Fibroblast of lung (primary cell): ENCODE measurements at regions not wholly inside any gene's neighbourhood (a gene's known extent, or its start where the extent isn't known, plus 50 kb on each side); places are given as distances from the start of the nearest gene placed in this dataset.
A peak's percentile ranks its signal among the peaks of the same experiment; 100 is the strongest.

Experiments used
- DNase-seq, 2 donors: peaks; one replicate each; pipeline versions ENCODE4 v3.0.0 to v3.0.0-alpha.2; 2010; ENCODE audit warnings: low read depth in 2 of 2
- H2AFZ ChIP-seq: 2 replicates; pipeline ENCODE4 v1.5.1; 2012; ENCODE audit warnings: low read length, control low read depth, inconsistent platforms
- H3K27ac ChIP-seq: 2 replicates; pipeline ENCODE4 v1.5.1; 2011; ENCODE audit warnings: low read length, control low read depth; ENCODE audit not compliant: insufficient read depth
- H3K27me3 ChIP-seq: 2 replicates; pipeline ENCODE4 v1.5.1; 2011; ENCODE audit warnings: mild to moderate bottlenecking, low read length; ENCODE audit not compliant: control insufficient read depth, insufficient read depth
- H3K36me3 ChIP-seq: 2 replicates; pipeline ENCODE4 v1.5.1; 2011; ENCODE audit warnings: low read length; ENCODE audit not compliant: control insufficient read depth, insufficient read depth
- H3K4me1 ChIP-seq: 2 replicates; pipeline ENCODE4 v1.5.1; 2011; ENCODE audit warnings: low read length; ENCODE audit not compliant: control insufficient read depth, insufficient read depth; ENCODE audit errors: extremely low read depth
- H3K4me2 ChIP-seq: 2 replicates; pipeline ENCODE4 v1.5.1; 2011; ENCODE audit warnings: low read length, control low read depth; ENCODE audit not compliant: insufficient read depth; ENCODE audit errors: extremely low read depth
- H3K4me3 ChIP-seq, 4 experiments: fragments of 200-600 bp in 1 of 4; sonication (generic) in 1 of 4; replicated peaks in 1 of 4; 2 replicates each; pipeline ENCODE4 v1.5.1; 2011 to 2016; ENCODE audit warnings: low read length in 4 of 4, low read depth in 3 of 4, mild to moderate bottlenecking in 3 of 4, control low read depth in 2 of 4, inconsistent platforms in 1 of 4, mixed read lengths in 1 of 4; ENCODE audit not compliant: insufficient read depth in 1 of 4; ENCODE audit errors: control extremely low read depth in 1 of 4
- H3K79me2 ChIP-seq: 2 replicates; pipeline ENCODE4 v1.5.1; 2012; ENCODE audit warnings: mild to moderate bottlenecking, low read length, inconsistent platforms; ENCODE audit not compliant: control insufficient read depth, insufficient read depth
- H3K9ac ChIP-seq: 2 replicates; pipeline ENCODE4 v1.5.1; 2011; ENCODE audit warnings: mild to moderate bottlenecking, low read length, control low read depth; ENCODE audit not compliant: insufficient read depth
- H3K9me3 ChIP-seq: 2 replicates; pipeline ENCODE4 v1.5.1; 2012; ENCODE audit warnings: low read depth, low read length; ENCODE audit not compliant: control insufficient read depth, insufficient read depth
- H4K20me1 ChIP-seq: 2 replicates; pipeline ENCODE4 v1.5.1; 2011; ENCODE audit warnings: low read length; ENCODE audit not compliant: control insufficient read depth, insufficient read depth; ENCODE audit errors: extremely low read depth
- EZH2 ChIP-seq: IDR thresholded peaks from 2 replicates; pipeline ENCODE4 v1.5.1; 2012; ENCODE audit warnings: low read length, control low read depth, mild to moderate bottlenecking; ENCODE audit errors: missing control alignments
- TF ChIP-seq, protein P1 (sequence below), 2 donors: IDR thresholded peaks in 1 of 2; conservative IDR thresholded peaks in 1 of 2; 1 replicate in 1 of 2; 2 replicates in 1 of 2; pipeline ENCODE4 v1.5.1; 2011 to 2012; ENCODE audit warnings: low read length in 2 of 2, control low read depth in 1 of 2, inconsistent platforms in 1 of 2, low read depth in 1 of 2, mild to moderate bottlenecking in 1 of 2

DNA sequence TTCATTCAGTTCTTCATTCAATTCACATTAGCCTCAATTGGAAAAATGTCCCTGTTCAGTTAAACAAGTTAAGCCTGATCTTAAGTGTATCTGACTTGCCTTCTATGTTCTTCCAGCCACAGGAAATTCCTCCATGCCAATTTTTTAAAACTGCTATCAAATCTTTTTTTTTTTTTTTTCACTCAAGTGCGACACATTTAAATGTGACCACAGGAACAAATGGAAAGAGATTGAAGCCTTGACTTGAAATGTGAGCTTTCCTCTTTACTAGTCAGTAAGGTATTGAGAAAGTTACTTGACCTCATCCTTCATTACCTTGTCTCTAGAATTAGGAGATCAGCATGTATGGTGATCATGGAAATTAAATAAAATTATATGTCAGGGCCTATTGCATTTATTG, 165.1 kb downstream of the SLIT2 start:
- Histone ChIP-seq H2AFZ (no peak overlapping the region), H3K27me3 (no peaks in the 10 kb centered on the region), H3K79me2 (no peaks in the 10 kb centered on the region), H3K4me3 (no peak overlapping the region), H4K20me1 (no peaks in the 10 kb centered on the region), H3K4me2 (no peak overlapping the region), H3K4me1 (no peaks in the 10 kb centered on the region), H3K9me3 (no peaks in the 10 kb centered on the region), H3K36me3 (no peaks in the 10 kb centered on the region), H3K9ac (no peak overlapping the region), H3K27ac (no peak overlapping the region)
- TF ChIP-seq, protein P1, sequence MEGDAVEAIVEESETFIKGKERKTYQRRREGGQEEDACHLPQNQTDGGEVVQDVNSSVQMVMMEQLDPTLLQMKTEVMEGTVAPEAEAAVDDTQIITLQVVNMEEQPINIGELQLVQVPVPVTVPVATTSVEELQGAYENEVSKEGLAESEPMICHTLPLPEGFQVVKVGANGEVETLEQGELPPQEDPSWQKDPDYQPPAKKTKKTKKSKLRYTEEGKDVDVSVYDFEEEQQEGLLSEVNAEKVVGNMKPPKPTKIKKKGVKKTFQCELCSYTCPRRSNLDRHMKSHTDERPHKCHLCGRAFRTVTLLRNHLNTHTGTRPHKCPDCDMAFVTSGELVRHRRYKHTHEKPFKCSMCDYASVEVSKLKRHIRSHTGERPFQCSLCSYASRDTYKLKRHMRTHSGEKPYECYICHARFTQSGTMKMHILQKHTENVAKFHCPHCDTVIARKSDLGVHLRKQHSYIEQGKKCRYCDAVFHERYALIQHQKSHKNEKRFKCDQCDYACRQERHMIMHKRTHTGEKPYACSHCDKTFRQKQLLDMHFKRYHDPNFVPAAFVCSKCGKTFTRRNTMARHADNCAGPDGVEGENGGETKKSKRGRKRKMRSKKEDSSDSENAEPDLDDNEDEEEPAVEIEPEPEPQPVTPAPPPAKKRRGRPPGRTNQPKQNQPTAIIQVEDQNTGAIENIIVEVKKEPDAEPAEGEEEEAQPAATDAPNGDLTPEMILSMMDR (conservative IDR thresholded peaks at IDR 0.05 in 1 of 2, IDR thresholded peaks at IDR 0.05 in 1 of 2; ENCODE audit: low read depth in 1 of 2, low read length in 2 of 2) = no peak
- no peak for TF ChIP-seq EZH2
- no peak for DNase-seq

DNA sequence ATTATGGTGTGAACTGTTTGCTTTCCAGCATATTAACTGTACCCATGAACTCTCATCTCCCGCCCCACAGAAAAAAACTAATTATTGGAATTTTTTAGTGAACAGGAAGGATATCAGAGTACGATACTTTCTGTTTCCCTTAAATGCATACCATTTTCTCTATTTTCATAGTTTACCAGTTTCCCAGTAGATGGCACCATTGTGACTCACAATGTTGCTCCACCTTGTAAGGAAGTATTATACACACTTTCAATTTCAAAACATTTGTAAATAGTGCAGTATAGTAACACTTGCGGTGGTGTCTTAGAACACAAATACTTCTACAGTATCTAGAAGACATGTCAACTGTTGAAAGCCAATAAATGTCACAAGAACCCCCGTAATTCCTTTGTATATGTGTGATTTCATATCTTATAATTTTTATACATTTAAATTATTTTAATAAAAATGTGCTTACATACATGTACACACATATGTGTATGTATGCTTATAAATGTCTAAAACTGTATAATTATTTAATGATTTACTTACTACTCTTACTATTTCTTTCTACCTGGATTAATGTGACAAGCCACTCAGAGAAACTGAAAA, 167.3 kb downstream of the SLIT2 start:
- TF ChIP-seq, protein P1 (conservative IDR thresholded peaks at IDR 0.05 in 1 of 2, IDR thresholded peaks at IDR 0.05 in 1 of 2; ENCODE audit: low read depth in 1 of 2, low read length in 2 of 2) = peak; percentile 39 to 59
- no peak for TF ChIP-seq EZH2
- peak overlapping the region; percentile 55 for H3K4me2 ChIP-seq
- no peaks in the 10 kb centered on the region for H3K79me2 ChIP-seq
- H3K27me3 ChIP-seq = no peaks in the 10 kb centered on the region
- peak; percentile 68 to 87 for DNase-seq
- no peaks in the 10 kb centered on the region for H3K4me1 ChIP-seq
- peak overlapping the region; percentile 18 to 68 (median 36) for H3K4me3 ChIP-seq
- H3K36me3 ChIP-seq = no peaks in the 10 kb centered on the region
- H4K20me1 ChIP-seq = no peaks in the 10 kb centered on the region
- no peaks in the 10 kb centered on the region for H3K9me3 ChIP-seq
- H2AFZ ChIP-seq = peak overlapping the region; percentile 9
- no peak overlapping the region for H3K9ac ChIP-seq
- peak overlapping the region; percentile 30 for H3K27ac ChIP-seq

DNA sequence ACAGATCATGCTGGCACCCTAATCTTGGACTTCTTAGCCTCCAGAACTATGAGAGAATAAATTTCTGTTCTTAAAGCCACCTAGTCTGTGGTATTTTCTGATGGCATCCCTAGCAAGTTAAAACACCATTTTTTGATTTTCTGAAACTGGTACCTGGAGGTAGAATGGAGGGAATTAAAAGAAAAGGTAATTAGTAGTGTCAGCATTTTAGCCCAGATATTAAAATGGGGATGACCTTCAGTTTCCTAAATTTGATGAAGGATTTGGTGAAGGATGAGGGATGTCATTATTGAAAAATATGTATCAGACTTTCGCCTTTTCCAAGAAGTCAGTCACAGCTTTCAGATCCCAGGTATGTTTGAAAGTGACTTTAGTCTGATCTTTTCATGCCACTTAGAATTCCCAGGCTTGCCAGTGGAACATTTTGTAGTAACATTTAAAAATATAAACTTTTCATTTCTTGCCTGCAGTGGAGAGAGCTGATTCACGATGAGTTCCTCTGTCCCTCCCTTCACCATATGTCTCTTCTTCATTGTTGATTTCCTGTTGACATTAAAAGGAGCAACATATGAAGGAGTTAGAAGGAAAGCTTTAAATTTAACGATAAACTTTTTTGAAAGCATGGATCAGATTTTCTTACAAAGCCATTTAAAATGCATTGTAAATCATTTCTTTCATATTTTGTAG, 169.4 kb downstream of the SLIT2 start:
- Histone ChIP-seq H3K4me1 (no peaks in the 10 kb centered on the region), H3K4me3 (no peak overlapping the region), H3K27ac (no peak overlapping the region), H3K79me2 (no peaks in the 10 kb centered on the region), H2AFZ (no peak overlapping the region), H3K9me3 (no peaks in the 10 kb centered on the region), H4K20me1 (no peaks in the 10 kb centered on the region), H3K36me3 (no peaks in the 10 kb centered on the region), H3K27me3 (no peaks in the 10 kb centered on the region), H3K4me2 (no peak overlapping the region), H3K9ac (no peak overlapping the region)
- DNase-seq = no peak
- TF ChIP-seq, protein P1 (conservative IDR thresholded peaks at IDR 0.05 in 1 of 2, IDR thresholded peaks at IDR 0.05 in 1 of 2; ENCODE audit: low read depth in 1 of 2, low read length in 2 of 2) = no peak
- no peak for TF ChIP-seq EZH2
